Lower lobe of right lung (tissue), 2 donors: ENCODE measurements at regions not wholly inside any gene's neighbourhood (a gene's known extent, or its start where the extent isn't known, plus 50 kb on each side); places are given as distances from the start of the nearest gene placed in this dataset.

ENCODE experiments used
- ATAC-seq, 2 donors: fragments of 200-7000 bp; cut with Tn5 transposase; one replicate each; pipeline ENCODE4 v1.9.1; 2020 to 2022; ENCODE audit warnings: mild to moderate bottlenecking in 2 of 2, moderate library complexity in 2 of 2
- DNase-seq: peaks from one replicate; pipeline ENCODE4 v3.0.0-alpha.2; 2020
- H3K27ac ChIP-seq: fragments of 200-600 bp; one replicate; pipeline ENCODE4 v1.8.0; 2022
- H3K27me3 ChIP-seq: fragments of 200-600 bp; one replicate; pipeline ENCODE4 v1.8.0; 2022; ENCODE audit warnings: low read depth
- H3K36me3 ChIP-seq: fragments of 200-600 bp; one replicate; pipeline ENCODE4 v1.8.0; 2022; ENCODE audit warnings: mild to moderate bottlenecking
- H3K4me1 ChIP-seq: fragments of 200-600 bp; one replicate; pipeline ENCODE4 v1.8.0; 2022
- H3K4me3 ChIP-seq: fragments of 200-600 bp; one replicate; pipeline ENCODE4 v1.8.0; 2022; ENCODE audit warnings: mild to moderate bottlenecking
- H3K9me3 ChIP-seq: fragments of 200-600 bp; one replicate; pipeline ENCODE4 v1.8.0; 2022
- CTCF ChIP-seq: fragments of 200-600 bp; IDR thresholded peaks from one replicate; pipeline ENCODE4 v1.8.0; 2022; ENCODE audit warnings: antibody characterized with exemption, mild to moderate bottlenecking
- intact Hi-C: fragments of 100-400 bp; cut with DNase I; formaldehyde crosslinking; loops from one replicate; pipeline ENCODE4 v1.11.0; 2022
- donor health status: DM: no; HTN: yes; CAD: no; lungs with severe emphysema.

DNA sequence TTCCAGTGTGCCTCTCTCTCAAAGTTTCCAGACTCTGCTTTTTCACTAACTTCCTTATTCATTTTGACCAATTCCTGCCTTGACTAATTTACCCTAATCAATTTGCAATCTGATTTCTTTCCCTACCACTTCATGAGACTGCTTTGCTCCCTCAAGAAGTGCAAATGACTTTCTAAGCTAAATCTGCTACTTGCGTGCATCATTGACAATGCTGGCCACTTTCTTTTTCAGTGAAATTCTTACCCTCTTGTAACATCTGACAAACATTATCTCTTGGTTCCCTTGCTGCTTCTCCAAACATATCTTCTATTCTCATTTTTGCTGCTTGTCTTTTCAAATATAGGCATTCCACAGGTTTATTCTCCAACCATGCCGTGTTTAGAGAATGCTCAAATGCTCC, 659.9 kb downstream of the USP25 start:
- DNase-seq (no peak), ATAC-seq (no peak)
- no peak for TF ChIP-seq CTCF
- no peaks in the 10 kb centered on the region for H3K9me3 ChIP-seq
- H3K36me3 ChIP-seq: no peaks in the 10 kb centered on the region
- H3K27me3 ChIP-seq: no peaks in the 10 kb centered on the region
- no peaks in the 10 kb centered on the region for H3K4me1 ChIP-seq
- intact Hi-C loops: no loop called here
- H3K4me3 ChIP-seq: no peak overlapping the region
- H3K27ac ChIP-seq: no peak overlapping the region

DNA sequence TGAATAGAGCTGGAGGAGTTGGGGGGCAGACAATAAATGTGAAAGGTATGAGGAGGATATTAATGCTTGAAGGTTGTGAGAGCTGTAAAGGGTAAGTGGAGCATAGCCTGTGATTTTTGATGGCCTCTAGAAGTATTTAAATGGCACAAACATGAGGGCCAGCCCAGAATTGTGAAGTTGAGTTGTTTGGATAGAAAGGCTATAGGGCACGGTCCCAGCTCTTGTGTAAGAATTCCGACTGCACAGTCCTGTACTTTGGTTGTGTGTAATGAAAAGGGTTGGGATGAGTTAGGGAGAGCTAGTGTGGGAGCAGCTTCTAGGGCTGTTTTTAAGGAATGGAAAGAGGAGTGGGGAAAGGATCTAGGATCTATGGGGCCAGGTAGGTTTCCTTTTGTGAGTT, 665.5 kb downstream of the USP25 start:
- no peak for ATAC-seq
- DNase-seq: no peak
- intact Hi-C loops: no loop called here

GRCh38 chr21:16402752-16403151, 673.0 kb downstream of the USP25 start:
- no peaks in the 10 kb centered on the region for H3K36me3 ChIP-seq
- H3K27me3 ChIP-seq: no peaks in the 10 kb centered on the region
- H3K4me1 ChIP-seq: no peaks in the 10 kb centered on the region
- intact Hi-C loops: no loop called here
- ATAC-seq: no peak
- no peak overlapping the region for H3K4me3 ChIP-seq
- no peak for DNase-seq
- no peaks in the 10 kb centered on the region for H3K9me3 ChIP-seq
- no peak overlapping the region for H3K27ac ChIP-seq
- no peak for TF ChIP-seq CTCF

More for the DNA sequence above, 665.5 kb downstream of the USP25 start:
- no peak for TF ChIP-seq CTCF
- Histone ChIP-seq H3K4me3 (no peak overlapping the region), H3K27ac (no peak overlapping the region), H3K27me3 (no peaks in the 10 kb centered on the region), H3K4me1 (no peaks in the 10 kb centered on the region), H3K9me3 (no peaks in the 10 kb centered on the region), H3K36me3 (no peaks in the 10 kb centered on the region)

- Histone ChIP-seq H3K27ac (no peak overlapping the region), H3K9me3 (no peaks in the 10 kb centered on the region), H3K4me1 (no peaks in the 10 kb centered on the region), H3K4me3 (no peak overlapping the region), H3K27me3 (no peaks in the 10 kb centered on the region), H3K36me3 (no peaks in the 10 kb centered on the region)
- intact Hi-C loops: no loop called here
- ATAC-seq: no peak
- TF ChIP-seq CTCF: no peak
- DNase-seq: no peak
These were observed 675.0 kb downstream of the USP25 start for GRCh38 chr21:16404776-16405175.

GRCh38 chr21:16406355-16406754, 676.6 kb downstream of the USP25 start:
- H3K4me1 ChIP-seq: no peaks in the 10 kb centered on the region
- intact Hi-C loops: no loop called here
- no peak for TF ChIP-seq CTCF

More at GRCh38 chr21:16406355-16406754, 676.6 kb downstream of the USP25 start:
- no peaks in the 10 kb centered on the region for H3K9me3 ChIP-seq
- H3K36me3 ChIP-seq: no peaks in the 10 kb centered on the region
- H3K27ac ChIP-seq: no peak overlapping the region
- ATAC-seq (no peak), DNase-seq (no peak)
- no peaks in the 10 kb centered on the region for H3K27me3 ChIP-seq
- H3K4me3 ChIP-seq: no peak overlapping the region
